Bronchial epithelial cell (primary cell): ENCODE measurements at regions not wholly inside any gene's neighbourhood (a gene's known extent, or its start where the extent isn't known, plus 50 kb on each side); places are given as distances from the start of the nearest gene placed in this dataset.

Source experiments
- DNase-seq: peaks from one replicate; pipeline ENCODE4 v3.0.0-alpha.2; 2010; ENCODE audit warnings: low read depth
- FAIRE-seq: peaks from 2 replicates; lab custom pipeline; 2011; peaks lifted over from hg19 to GRCh38; lab: Jason Lieb, UNC
- H3K27me3 ChIP-seq: 2 replicates; pipeline ENCODE4 v1.5.1; 2011; ENCODE audit warnings: low read length; ENCODE audit not compliant: control insufficient read depth, insufficient read depth
- H3K36me3 ChIP-seq: 2 replicates; pipeline ENCODE4 v1.5.1; 2011; ENCODE audit warnings: low read length; ENCODE audit not compliant: control insufficient read depth, insufficient read depth
- H3K4me3 ChIP-seq: 2 replicates; pipeline ENCODE4 v1.5.1; 2011; ENCODE audit warnings: mild to moderate bottlenecking, low read depth, low read length, control low read depth
- TF ChIP-seq, protein P1 (sequence below): IDR thresholded peaks from 2 replicates; pipeline ENCODE4 v1.5.1; 2011; ENCODE audit warnings: mild to moderate bottlenecking, moderate library complexity, low read length, control low read depth, inconsistent platforms; ENCODE audit not compliant: insufficient read depth, severe bottlenecking

DNA sequence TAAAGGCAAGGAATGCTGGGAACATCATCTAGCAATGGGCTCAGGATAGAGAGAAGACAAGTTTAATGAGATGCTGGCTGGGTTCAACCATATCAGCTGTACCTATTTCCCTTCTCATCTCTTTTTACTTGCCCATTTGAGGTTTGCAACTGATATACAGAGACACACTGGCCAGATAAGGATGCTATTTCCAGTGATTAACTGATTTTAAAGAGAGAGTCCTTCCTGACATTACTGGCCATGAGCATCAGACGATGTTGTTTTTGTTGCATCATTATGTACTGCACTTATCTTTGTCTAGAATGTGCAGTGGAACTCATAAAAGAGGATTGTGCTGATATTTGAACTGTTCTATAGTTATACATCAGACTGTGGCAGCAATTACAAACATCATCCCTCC is 252.7 kb downstream of the BTBD3 start:
- no peak overlapping the region for H3K4me3 ChIP-seq
- TF ChIP-seq, protein P1, sequence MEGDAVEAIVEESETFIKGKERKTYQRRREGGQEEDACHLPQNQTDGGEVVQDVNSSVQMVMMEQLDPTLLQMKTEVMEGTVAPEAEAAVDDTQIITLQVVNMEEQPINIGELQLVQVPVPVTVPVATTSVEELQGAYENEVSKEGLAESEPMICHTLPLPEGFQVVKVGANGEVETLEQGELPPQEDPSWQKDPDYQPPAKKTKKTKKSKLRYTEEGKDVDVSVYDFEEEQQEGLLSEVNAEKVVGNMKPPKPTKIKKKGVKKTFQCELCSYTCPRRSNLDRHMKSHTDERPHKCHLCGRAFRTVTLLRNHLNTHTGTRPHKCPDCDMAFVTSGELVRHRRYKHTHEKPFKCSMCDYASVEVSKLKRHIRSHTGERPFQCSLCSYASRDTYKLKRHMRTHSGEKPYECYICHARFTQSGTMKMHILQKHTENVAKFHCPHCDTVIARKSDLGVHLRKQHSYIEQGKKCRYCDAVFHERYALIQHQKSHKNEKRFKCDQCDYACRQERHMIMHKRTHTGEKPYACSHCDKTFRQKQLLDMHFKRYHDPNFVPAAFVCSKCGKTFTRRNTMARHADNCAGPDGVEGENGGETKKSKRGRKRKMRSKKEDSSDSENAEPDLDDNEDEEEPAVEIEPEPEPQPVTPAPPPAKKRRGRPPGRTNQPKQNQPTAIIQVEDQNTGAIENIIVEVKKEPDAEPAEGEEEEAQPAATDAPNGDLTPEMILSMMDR = no peak
- FAIRE-seq = no peak

DNA sequence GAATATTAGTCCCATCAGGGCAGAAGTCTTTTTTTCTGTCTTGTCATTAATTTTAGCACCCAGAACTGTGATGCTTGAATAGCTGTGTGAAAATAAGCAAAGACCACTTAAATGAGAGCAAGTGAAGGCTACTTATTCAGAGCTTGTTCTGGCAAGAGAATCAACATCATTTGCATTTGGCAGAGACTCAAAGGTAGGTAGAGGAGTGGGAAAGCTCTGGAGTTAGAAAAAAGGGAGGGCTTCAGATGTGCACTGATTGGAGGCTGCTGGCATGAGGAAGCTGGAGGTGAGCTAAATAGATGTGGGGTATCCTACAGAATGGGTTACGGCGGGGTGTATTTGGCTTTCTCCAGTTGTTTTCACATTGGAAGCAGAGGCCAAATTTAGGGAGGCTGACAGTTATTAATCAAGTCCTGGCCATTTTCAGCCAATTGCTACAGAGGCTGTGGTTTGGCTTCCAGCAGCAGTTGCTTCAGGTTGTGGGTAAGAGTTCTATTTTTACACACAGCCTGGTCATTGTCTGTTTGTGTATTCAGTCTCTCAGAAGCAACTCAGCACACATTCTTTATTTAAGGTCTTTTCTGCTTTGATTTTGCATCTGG is 254.3 kb downstream of the BTBD3 start:
- no peak for DNase-seq
- H3K4me3 ChIP-seq = no peak overlapping the region
- H3K36me3 ChIP-seq = no peaks in the 10 kb centered on the region
- H3K27me3 ChIP-seq = no peaks in the 10 kb centered on the region
- FAIRE-seq = no peak
- TF ChIP-seq, protein P1 = no peak

More for the DNA sequence above, 252.7 kb downstream of the BTBD3 start:
- Histone ChIP-seq H3K27me3 (no peaks in the 10 kb centered on the region), H3K36me3 (no peaks in the 10 kb centered on the region)
- DNase-seq = no peak

DNA sequence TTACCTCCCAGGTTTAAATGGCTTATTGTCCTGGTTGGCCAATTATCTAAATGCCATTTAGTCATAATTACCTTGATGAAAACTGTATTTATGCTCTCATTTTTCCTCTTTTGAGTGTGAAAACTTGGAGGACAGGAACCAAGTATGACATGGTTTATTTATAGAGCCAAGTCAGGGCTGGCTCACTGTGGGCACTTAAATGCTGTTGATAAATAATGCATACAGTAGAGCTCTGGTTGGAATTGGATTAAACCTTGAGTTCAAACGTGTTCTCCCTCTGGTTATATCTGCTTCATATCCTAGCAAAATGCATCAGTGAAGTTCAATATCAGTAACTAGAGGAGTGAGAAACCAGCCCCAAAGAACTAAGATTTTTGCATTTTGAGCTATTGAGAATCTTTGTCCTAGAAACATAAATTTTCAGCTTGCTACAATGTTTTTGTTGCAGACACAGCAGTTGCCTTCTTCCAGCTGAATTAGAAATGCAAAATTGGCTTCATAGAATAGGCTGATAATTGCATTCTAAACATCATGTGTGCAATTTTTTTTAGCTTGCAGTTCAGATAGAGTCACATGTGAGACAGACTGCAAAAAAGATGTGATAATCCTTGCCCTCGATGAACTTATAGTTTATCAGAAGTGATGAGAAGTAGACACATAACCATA is 255.8 kb downstream of the BTBD3 start:
- TF ChIP-seq, protein P1 = no peak
- Histone ChIP-seq H3K36me3 (no peaks in the 10 kb centered on the region), H3K4me3 (no peak overlapping the region), H3K27me3 (no peaks in the 10 kb centered on the region)
- DNase-seq (no peak), FAIRE-seq (no peak)

DNA sequence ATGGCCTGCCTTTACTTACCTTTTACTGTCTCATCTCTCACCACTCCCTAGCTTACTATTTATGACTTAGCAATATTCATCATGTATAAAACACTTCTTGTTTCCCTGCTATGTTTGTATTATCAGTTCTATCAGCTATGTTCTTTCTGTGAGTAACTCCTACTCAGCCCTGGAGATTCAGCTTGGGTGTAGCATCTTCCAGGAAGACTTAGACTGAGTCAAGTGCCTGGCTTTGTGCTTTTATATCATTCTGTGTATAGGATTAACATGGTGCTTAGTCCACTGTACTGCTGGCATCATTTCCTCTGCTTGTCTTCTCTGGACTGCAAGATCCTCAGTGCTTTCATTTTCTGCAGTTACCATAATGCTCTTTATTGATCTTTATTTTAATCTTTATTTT is 257.8 kb downstream of the BTBD3 start:
- no peak for FAIRE-seq
- Histone ChIP-seq H3K36me3 (no peaks in the 10 kb centered on the region), H3K4me3 (no peak overlapping the region), H3K27me3 (no peaks in the 10 kb centered on the region)
- TF ChIP-seq, protein P1 = no peak
- no peak for DNase-seq

DNA sequence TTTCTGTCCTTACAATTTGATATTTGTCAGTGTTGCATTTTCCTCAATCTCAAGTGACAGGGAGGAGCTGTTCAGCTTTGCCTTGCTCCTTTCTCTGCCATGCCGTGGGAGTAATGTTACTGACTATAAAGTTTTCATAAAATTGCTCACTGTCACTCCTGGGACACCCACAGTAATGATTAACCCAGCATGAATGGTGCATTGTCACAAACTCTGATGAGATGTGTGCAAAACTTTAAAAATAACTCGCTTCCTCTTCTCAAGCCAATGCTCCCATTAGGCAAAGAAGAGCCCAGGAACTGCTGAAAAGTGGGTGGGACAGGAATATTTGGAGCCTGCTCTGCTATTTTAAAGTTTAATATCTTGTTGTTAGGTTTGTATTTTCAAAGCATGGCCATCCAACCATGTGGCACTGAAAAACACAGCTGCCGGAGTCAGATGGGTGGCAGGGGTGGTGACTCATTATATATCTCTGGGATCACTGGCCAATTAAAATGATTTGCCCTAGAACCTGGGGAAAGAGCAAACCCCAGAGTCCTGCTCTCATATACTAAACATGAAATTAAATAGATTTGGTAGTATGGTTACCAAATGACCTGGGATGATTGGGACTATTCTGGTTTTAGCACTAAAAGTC is 260.1 kb downstream of the BTBD3 start:
- Histone ChIP-seq H3K27me3 (no peaks in the 10 kb centered on the region), H3K36me3 (no peaks in the 10 kb centered on the region), H3K4me3 (no peak overlapping the region)
- DNase-seq (no peak), FAIRE-seq (no peak)
- TF ChIP-seq, protein P1 = no peak
